NCI-H1436 (cell line): ENCODE measurements at regions not wholly inside any gene's neighbourhood (a gene's known extent, or its start where the extent isn't known, plus 50 kb on each side); places are given as distances from the start of the nearest gene placed in this dataset.

Experiments used
- DNase-seq: peaks from one replicate; lab custom pipeline; 2025; lab: John Stamatoyannopoulos, UW

GRCh38 chr3:151992326-151993041, 119.0 kb downstream of the SUCNR1 start:
- DNase-seq = no peak

GRCh38 chr3:151995091-151995490, 121.6 kb downstream of the SUCNR1 start:
- no peak for DNase-seq

- no peak for DNase-seq
Observed at GRCh38 chr3:151998744-151999143, 125.3 kb downstream of the SUCNR1 start.

DNA sequence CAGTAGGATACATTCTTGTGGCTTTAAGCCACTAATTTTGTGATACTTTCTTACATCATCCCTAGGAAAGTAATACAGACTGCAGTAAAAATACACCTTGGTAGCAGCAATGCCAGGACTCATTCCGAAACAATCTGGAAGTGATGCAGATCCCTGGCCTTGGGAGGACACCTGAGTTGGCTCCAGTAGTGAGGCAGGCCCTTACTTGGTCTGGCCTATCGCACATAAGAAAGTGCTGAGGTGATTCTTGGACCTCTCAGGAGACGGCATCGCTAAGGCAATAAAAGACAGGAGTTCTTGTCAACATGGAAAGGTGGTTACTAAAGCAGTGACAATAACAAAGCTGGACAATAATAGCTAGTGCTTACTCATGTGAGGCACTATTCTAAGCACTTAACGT, 126.5 kb downstream of the SUCNR1 start:
- DNase-seq = no peak

DNA sequence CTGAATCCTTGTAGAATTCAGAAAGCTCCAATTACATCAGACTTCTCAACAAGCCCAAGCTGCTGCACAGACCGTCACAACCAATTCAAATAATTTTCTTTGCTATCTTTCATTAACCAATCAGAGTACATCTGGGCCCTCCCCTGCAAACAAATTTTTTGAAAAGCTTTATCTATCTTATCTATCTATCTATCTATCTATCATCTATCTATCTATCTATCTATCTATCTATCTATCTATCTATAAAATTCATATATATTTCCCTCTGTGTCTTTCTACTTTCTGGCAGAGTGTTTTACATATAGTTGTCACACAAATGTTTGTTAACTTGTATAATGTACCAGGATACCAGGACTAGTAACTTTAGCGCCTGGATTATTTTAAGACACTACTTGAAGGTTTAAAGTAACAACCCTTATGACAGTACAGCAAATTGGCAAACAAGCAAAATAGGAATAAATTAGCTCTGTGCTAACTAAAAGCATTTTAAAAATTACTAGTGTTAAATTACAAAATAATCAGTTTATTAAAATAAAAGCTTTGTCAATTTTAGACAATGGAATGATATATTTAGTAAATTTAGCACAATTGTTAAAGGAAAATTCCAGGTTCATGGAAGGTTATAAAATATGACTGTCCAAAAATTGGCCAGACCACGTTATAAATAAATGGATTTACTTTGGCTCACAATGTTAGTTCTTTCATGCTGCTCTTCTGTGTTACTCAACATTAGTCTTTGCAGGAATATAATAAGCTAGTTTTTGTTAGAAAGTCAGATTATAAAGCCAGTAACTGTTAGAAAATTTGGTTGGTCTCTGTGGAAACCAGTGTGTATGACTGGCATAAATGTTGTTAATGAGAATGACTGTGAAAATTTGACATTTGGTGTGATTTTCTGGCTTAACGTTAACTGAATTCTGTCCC, 138.6 kb downstream of the SUCNR1 start:
- DNase-seq = no peak

DNA sequence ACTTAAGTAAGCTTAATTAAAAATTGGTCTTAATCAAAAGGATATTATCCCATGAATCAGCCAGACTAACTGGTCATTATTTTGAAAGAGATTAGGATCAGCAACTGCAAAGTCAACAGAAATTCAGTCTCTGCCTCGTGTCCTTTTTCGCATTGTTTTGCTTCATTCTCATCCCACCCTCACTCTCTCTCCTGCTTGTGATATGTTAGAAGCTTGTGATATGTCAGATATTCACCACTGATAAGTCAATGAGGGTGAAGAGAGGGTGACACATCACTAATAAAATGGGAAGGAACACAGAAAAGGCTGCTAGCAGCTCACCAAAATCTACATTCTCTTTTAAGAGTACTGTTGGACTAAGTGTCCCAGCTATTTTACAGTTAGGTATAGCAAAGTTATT, 146.1 kb downstream of the SUCNR1 start:
- DNase-seq = no peak

DNA sequence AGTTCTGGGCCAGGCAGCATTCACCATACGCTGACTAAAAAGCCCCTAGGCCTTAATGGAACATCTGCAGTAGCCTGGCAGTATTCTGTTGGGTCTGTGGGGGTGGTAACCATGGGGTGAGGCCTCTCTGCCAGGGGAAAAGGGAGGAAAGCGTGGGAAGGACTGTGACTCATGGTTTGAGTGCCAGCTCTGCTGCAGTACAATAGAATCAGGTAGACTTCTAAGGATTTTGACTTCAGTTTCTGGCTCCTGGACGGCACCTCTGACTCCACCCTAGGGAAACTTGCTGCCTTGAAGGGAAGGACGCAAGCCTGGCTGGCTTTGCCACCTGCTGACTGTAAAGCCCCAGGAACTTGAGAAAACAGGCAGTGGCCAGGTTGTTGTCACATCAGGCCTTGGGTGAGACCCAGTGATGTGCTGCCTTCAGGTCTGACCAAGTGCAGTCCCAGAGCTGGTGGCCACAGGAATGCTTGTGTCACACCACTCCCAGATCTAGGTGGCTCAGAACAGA, 148.6 kb downstream of the SUCNR1 start:
- no peak for DNase-seq

DNA sequence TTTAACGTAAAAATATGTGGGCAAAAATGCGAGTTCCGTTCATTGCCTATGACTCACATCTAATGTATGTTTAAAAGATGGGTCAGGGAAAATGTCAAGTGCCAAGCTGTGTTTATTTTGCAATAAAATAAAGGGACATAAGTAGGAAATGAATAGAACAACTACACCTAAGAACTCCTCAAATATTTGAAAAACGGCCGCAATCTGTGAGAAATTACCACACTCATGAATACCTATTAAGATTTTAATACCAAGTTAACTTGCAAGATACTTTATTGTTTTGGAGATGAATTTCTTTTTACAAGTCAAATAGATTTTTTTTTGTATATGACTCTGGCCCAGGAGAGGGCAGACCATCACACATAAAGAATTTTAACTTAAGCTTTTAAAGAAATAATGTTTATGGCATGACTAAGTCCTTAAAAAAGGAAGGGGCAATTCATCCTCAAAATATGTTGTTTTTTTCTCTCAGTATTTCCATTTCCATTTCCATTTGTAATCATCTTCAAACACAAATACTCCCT, 152.7 kb downstream of the SUCNR1 start:
- DNase-seq = no peak

GRCh38 chr3:152030320-152030719, 156.9 kb downstream of the SUCNR1 start:
- no peak for DNase-seq

DNA sequence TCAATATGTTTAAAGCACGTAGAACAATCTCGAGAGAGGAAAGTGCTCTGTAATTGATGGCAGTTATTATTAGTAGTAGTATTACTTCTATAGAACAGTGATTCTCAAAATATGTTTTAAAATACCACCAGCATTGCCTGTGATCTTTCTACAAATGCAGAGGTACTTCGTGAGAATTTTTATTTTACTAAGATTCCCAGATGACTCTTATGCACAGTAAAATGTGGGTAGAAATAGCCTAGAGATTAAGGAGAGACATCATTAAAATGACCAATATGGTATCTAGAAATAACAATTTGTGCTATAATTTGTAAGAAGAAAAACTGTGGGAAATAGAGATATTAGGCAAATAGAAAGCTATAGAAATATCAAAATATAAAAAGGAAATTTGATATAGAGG, 157.9 kb downstream of the SUCNR1 start:
- no peak for DNase-seq

DNA sequence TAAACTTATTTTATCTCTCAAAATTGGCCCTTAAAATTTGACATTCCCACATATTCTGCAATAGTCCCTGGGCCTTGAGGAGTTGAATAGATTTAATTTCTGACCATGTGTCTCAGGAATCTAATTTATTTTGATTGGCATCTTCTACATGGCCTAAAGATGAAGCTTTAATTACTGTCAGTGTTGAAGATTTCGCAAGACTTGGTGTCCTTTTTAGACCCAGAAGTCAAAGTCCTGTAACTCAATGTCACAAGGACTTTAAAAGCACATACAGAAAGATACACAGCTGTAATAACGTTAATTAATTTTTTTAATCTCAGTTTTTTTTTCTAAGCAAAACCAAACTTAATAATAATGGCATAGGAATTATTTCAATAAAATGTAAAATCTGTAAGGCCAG, 163.9 kb downstream of the SUCNR1 start:
- no peak for DNase-seq

DNA sequence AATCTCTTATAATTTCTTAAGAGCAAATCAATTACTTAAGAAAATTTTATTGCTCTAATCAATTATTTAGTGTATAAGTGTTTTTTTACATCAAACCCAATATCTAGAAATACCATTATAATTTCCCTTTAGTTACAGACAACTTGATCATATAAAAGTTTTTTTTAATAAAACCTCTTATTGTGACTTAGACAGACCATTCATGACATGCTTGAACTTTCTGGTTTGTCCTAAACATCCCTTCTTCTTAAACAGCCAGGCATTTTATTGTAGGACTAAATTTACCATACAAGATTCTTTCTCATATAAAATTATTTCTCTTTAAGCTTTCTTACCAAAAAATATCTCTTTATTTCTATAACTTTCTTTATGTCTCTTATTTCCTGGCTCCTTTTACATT, 164.5 kb downstream of the SUCNR1 start:
- DNase-seq = no peak

GRCh38 chr3:152038490-152038889, 165.0 kb downstream of the SUCNR1 start:
- DNase-seq = no peak

DNA sequence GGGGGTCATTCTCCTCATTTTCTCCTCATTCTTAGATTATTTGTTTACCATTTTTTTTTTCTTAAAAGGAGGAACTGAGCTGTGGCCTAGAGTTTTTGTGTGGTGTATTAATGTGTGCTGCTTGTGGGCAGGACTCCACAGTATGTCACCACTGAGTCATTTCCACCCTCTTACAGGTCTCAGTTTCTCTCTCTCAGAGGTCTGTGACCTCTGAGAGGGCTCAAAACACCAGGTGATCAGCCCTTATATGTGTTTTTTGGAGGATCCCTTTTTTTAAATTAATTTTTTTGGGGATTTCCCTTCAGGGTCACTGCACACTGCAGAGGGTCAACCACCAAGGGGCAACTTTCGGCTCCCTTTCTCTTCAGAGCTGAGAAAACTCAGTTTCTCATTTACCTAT, 166.4 kb downstream of the SUCNR1 start:
- no peak for DNase-seq

- no peak for DNase-seq
Observed at GRCh38 chr3:152040319-152040718, 166.9 kb downstream of the SUCNR1 start.

GRCh38 chr3:152043620-152044019, 170.2 kb downstream of the SUCNR1 start:
- DNase-seq = no peak

DNA sequence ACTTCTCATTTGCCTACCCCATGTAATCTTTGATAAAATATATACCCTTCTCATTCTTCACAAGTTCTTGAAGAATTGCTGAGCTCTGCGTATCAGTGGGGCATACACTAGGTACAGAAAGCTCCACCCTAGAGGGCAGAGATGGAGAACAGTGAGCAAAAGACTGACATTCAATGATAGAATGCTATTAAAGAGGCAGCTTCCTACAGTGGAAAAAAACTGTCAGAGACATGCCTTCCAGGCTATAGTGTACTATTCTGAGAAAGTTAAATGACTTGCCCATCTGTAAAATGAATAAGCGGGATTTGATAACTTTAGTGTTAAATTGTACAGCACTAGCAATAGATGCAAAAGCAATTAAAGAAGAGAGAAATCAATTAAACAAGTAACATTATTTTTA, 172.8 kb downstream of the SUCNR1 start:
- DNase-seq = no peak

DNA sequence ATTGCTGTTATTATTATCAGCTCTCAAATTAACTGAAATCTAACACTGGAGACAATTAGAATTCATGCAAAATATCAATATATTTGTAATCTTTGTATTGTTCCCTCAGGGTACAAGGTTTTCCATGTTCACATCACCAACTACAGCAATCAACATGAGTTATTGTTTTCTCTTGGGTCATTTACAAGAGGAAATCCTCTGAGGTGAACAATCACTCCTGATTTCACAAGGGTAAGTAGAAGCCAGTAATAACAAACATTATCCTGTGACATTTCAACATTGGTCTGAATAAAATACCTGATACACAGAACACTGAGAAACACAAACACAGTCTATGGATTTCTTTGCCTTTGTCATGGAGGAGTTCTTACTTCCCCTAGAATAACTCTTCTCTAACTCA, 174.0 kb downstream of the SUCNR1 start:
- no peak for DNase-seq

DNA sequence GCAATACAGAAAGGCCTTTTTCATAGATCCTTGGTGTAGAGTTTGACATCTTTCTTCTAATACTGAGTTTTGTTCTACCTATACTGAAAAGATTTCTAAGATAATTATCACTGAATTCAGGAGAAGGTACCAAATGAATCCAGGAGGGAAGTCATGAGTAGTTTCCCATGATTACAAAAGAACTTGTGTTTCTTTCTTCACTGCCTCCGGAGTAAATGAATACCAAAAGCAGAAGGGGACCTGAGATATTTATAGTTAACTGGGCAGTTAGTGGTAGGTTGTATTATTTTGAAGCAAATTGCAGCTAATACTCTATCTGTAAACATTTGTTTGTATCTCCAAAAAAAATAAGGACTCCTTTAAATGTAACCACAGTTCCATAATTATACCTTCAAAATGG, 175.4 kb downstream of the SUCNR1 start:
- no peak for DNase-seq

DNA sequence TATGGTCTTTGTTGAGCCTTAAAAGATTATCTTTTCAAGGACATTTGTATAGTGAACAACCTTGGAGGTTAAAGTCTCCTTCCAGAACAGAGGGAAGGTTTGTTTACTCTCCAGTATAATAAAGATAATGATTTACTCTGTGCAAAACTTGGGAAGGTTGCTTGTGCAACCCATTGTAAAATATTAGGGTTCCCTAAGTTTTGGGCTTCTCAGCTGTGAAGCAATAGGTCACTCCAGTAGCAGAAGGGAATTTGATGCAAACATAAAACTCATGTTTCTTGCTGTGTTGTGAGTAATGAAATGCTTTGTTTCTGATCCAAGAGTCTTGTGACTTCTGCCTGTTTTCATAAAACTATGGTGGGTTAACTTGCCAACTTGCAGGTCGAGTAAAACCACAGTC, 177.5 kb downstream of the SUCNR1 start:
- DNase-seq = no peak

GRCh38 chr3:152051501-152052404, 178.3 kb downstream of the SUCNR1 start:
- no peak for DNase-seq

DNA sequence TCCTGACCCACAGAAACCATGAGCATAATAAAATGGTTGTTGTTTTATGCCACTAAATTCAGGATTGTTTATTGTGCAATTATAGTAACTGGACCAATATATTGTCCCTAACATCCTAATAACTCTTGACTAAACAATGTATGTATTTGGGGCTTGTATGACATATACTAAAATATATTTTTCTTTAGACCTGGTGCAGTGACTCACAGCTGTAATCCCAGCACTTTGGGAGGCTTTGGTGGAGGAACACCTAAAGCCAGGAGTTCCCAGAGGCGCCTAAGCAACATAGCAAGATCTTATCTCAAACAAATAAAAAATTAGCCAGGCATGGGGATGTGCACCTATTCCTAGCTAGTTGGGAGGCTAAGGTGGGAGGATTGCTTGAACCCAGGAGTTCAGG, 180.4 kb downstream of the SUCNR1 start:
- DNase-seq = no peak
